ENCODE measurements at regions not wholly inside any gene's neighbourhood (a gene's known extent, or its start where the extent isn't known, plus 50 kb on each side); places are given as distances from the start of the nearest gene placed in this dataset.

DNA sequence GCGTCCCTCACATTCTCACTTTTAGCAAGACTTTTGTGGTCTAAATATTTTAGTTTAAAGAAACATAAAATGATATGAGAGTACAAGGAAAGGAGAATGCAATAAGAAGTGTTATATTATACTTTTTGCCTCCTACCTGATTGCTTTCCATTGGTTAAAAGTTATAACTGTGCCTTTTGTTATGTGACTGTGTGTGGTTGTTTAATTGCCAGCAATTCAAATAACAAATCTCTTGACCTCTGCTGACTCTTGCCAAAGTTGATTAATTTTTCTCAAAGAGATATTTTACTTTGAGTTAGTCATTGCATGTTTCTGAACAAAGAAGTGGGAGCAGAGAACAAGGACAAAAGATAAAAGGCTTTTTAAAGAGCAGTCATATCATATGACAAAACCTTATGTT, 599.5 kb downstream of the SUCLG1 start:
- TF ChIP-seq, protein P1, sequence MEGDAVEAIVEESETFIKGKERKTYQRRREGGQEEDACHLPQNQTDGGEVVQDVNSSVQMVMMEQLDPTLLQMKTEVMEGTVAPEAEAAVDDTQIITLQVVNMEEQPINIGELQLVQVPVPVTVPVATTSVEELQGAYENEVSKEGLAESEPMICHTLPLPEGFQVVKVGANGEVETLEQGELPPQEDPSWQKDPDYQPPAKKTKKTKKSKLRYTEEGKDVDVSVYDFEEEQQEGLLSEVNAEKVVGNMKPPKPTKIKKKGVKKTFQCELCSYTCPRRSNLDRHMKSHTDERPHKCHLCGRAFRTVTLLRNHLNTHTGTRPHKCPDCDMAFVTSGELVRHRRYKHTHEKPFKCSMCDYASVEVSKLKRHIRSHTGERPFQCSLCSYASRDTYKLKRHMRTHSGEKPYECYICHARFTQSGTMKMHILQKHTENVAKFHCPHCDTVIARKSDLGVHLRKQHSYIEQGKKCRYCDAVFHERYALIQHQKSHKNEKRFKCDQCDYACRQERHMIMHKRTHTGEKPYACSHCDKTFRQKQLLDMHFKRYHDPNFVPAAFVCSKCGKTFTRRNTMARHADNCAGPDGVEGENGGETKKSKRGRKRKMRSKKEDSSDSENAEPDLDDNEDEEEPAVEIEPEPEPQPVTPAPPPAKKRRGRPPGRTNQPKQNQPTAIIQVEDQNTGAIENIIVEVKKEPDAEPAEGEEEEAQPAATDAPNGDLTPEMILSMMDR (conservative IDR thresholded peaks at IDR 0.05; ENCODE audit: low read depth, low read length) = no peak
- TF ChIP-seq EZH2 (IDR thresholded peaks at IDR 0.05; ENCODE audit: borderline replicate concordance, low read depth, low read length, poor library complexity, severe bottlenecking) = no peak
- DNase-seq (ENCODE audit: low spot score) = no peak

DNA sequence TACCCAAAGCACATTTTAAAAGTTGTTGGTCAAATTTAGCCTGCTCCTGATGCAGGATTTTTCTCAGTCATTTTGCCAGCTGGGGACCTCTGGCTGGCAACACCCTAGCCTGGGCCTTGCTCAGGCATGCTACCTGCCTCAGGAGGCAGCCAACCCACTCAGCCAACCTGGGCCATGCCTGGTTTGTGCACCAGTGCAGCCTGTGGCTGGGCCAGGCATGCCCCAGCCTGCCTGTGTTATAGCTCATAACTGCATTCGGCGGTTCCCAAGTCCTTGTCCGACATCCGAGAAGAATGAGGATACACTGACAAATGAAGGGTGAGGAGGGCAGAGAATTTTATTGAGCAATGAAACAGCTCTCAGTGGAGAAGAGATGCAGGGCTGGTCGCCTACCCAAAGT, 608.0 kb downstream of the SUCLG1 start:
- Histone ChIP-seq H3K27me3 (replicated peaks; ENCODE audit: insufficient read depth, low read depth, low read length, poor library complexity) (no peaks in the 10 kb centered on the region), H3K27ac (ENCODE audit: low read depth, low read length, poor library complexity, severe bottlenecking) (no peak overlapping the region), H3K4me3 (ENCODE audit: low read depth, low read length, poor library complexity, severe bottlenecking) (no peak overlapping the region), H3K36me3 (ENCODE audit: insufficient read depth, low read length, poor library complexity, severe bottlenecking) (no peaks in the 10 kb centered on the region), H3K4me1 (ENCODE audit: insufficient read depth, low read length, poor library complexity, severe bottlenecking) (no peaks in the 10 kb centered on the region), H3K9me3 (ENCODE audit: low read depth, low read length, poor library complexity, severe bottlenecking) (peaks cover 3% of the 10 kb centered on the region)
- TF ChIP-seq, protein P1 (conservative IDR thresholded peaks at IDR 0.05; ENCODE audit: low read depth, low read length) = no peak
- no peak for TF ChIP-seq EZH2 (IDR thresholded peaks at IDR 0.05; ENCODE audit: borderline replicate concordance, low read depth, low read length, poor library complexity, severe bottlenecking)
- intact Hi-C loops (cut with micrococcal nuclease; ENCODE audit: unreplicated experiment) = no loop called here
- DNase-seq (ENCODE audit: low spot score) = no peak
- ChIA-PET POLR2A (ENCODE audit: low non-redundant PET) (no interaction called here), CTCF (no interaction called here)
- no TSS peak for BruUV-seq (replicated peaks)

More for the DNA sequence above, 599.5 kb downstream of the SUCLG1 start:
- H3K27me3 ChIP-seq (replicated peaks; ENCODE audit: insufficient read depth, low read depth, low read length, poor library complexity) = no peaks in the 10 kb centered on the region
- H3K27ac ChIP-seq (ENCODE audit: low read depth, low read length, poor library complexity, severe bottlenecking) = no peak overlapping the region
- no peaks in the 10 kb centered on the region for H3K4me1 ChIP-seq (ENCODE audit: insufficient read depth, low read length, poor library complexity, severe bottlenecking)
- H3K4me3 ChIP-seq (ENCODE audit: low read depth, low read length, poor library complexity, severe bottlenecking) = no peak overlapping the region
- POLR2A ChIA-PET (ENCODE audit: low non-redundant PET) = no interaction called here
- no peaks in the 10 kb centered on the region for H3K36me3 ChIP-seq (ENCODE audit: insufficient read depth, low read length, poor library complexity, severe bottlenecking)
- intact Hi-C loops (cut with micrococcal nuclease; ENCODE audit: unreplicated experiment) = no loop called here
- no TSS peak for BruUV-seq (replicated peaks)
- CTCF ChIA-PET = no interaction called here
- H3K9me3 ChIP-seq (ENCODE audit: low read depth, low read length, poor library complexity, severe bottlenecking) = no peaks in the 10 kb centered on the region

GRCh38 chr2:83850071-83850725, 608.9 kb downstream of the SUCLG1 start:
- H3K27ac ChIP-seq (ENCODE audit: low read depth, low read length, poor library complexity, severe bottlenecking) = no peak overlapping the region
- DNase-seq (ENCODE audit: low spot score) = no peak
- no TSS peak for BruUV-seq (replicated peaks)
- TF ChIP-seq, protein P1 (conservative IDR thresholded peaks at IDR 0.05; ENCODE audit: low read depth, low read length) = no peak
- no peak for TF ChIP-seq EZH2 (IDR thresholded peaks at IDR 0.05; ENCODE audit: borderline replicate concordance, low read depth, low read length, poor library complexity, severe bottlenecking)
- no peaks in the 10 kb centered on the region for H3K27me3 ChIP-seq (replicated peaks; ENCODE audit: insufficient read depth, low read depth, low read length, poor library complexity)
- intact Hi-C loops (cut with micrococcal nuclease; ENCODE audit: unreplicated experiment) = no loop called here
- H3K4me3 ChIP-seq (ENCODE audit: low read depth, low read length, poor library complexity, severe bottlenecking) = no peak overlapping the region
- peaks cover 3% of the 10 kb centered on the region for H3K9me3 ChIP-seq (ENCODE audit: low read depth, low read length, poor library complexity, severe bottlenecking)
- H3K36me3 ChIP-seq (ENCODE audit: insufficient read depth, low read length, poor library complexity, severe bottlenecking) = no peaks in the 10 kb centered on the region
- ChIA-PET POLR2A (ENCODE audit: low non-redundant PET) (no interaction called here), CTCF (no interaction called here)
- no peaks in the 10 kb centered on the region for H3K4me1 ChIP-seq (ENCODE audit: insufficient read depth, low read length, poor library complexity, severe bottlenecking)

Data from A673 (cell line).